HCT116 (cell line): ENCODE measurements at regions not wholly inside any gene's neighbourhood (a gene's known extent, or its start where the extent isn't known, plus 50 kb on each side); places are given as distances from the start of the nearest gene placed in this dataset.

Experiments used
- ATAC-seq: fragments of 200-7000 bp; cut with Tn5 transposase; 2 replicates; pipeline ENCODE4 v1.9.1; 2020; ENCODE audit warnings: mild to moderate bottlenecking, moderate library complexity
- BruUV-seq: library from RNA; stranded (reverse); fragments of 400-500 nt; replicated peaks from 2 replicates; lab custom pipeline; 2021; lab: Mats Ljungman, UMichigan
- CTCF ChIA-PET: fragments of 300-600 bp; sonication (Branson Sonifier 250); formaldehyde crosslinking; loops from one replicate; lab custom pipeline; 2021; ENCODE audit warnings: antibody characterized with exemption; lab: Charles Lee
- POLR2A ChIA-PET: fragments of 300-600, 350-600 bp; sonication (Branson Sonifier 250); formaldehyde crosslinking; loops from one replicate; lab custom pipeline; 2021; ENCODE audit warnings: antibody characterized with exemption; lab: Charles Lee
- RAD21 ChIA-PET, 2 experiments: fragments of 300-600 bp; sonication (Branson Sonifier 250); formaldehyde crosslinking; loops; one replicate each; lab custom pipeline; 2023; ENCODE audit warnings: low total read pairs in 2 of 2; ENCODE audit not compliant: uncharacterized antibody in 2 of 2, unreplicated experiment in 2 of 2, low non-redundant PET in 1 of 2; lab: Charles Lee
- DNase-seq: peaks from one replicate; pipeline ENCODE4 v3.0.0-alpha.2; 2010; ENCODE audit warnings: low read depth, low spot score
- H2AFZ ChIP-seq: fragments of 200-600 bp; shearing (Covaris generic), sonication (generic); 2 replicates; pipeline ENCODE4 v1.6.1; 2017; ENCODE audit warnings: low read depth, mixed run types, mixed read lengths, antibody characterized with exemption, low read length; ENCODE audit not compliant: poor library complexity, severe bottlenecking
- H3K27ac ChIP-seq: 2 replicates; pipeline ENCODE4 v1.5.1; 2012; ENCODE audit warnings: low read depth, low read length
- H3K27me3 ChIP-seq: fragments of 200-600 bp; sonication (generic); 2 replicates; pipeline ENCODE4 v1.6.1; 2016; ENCODE audit warnings: mixed run types, low read length, mixed read lengths; ENCODE audit not compliant: insufficient read depth
- H3K36me3 ChIP-seq, 2 experiments: fragments of 200-500 bp in 1 of 2; fragments of 200-600 bp in 1 of 2; sonication (Bioruptor generic) in 1 of 2; sonication (generic) in 1 of 2; 2 replicates each; pipeline versions ENCODE4 v1.5.1 to v1.6.1; 2014 to 2016; ENCODE audit warnings: low read length in 2 of 2, inconsistent platforms in 1 of 2, mixed read lengths in 1 of 2, mixed run types in 1 of 2; ENCODE audit not compliant: insufficient read depth in 2 of 2, control insufficient read depth in 1 of 2
- H3K4me1 ChIP-seq, 2 experiments: fragments of 200-600 bp in 1 of 2; sonication (generic) in 1 of 2; 2 replicates each; pipeline versions ENCODE4 v1.5.1 to v1.6.1; 2012 to 2017; ENCODE audit warnings: low read length in 2 of 2, inconsistent platforms in 1 of 2, mild to moderate bottlenecking in 1 of 2, mixed read lengths in 1 of 2, mixed run types in 1 of 2, moderate library complexity in 1 of 2; ENCODE audit not compliant: insufficient read depth in 2 of 2, control insufficient read depth in 1 of 2
- H3K4me2 ChIP-seq: fragments of 200-600 bp; sonication (generic); 2 replicates; pipeline ENCODE4 v1.6.1; 2017; ENCODE audit warnings: mixed run types, low read length, mixed read lengths
- H3K4me3 ChIP-seq, 2 experiments: fragments of 200-600 bp in 1 of 2; sonication (generic) in 1 of 2; replicated peaks in 1 of 2; 2 replicates each; pipeline ENCODE4 v1.5.1; 2011 to 2016; ENCODE audit warnings: low read length in 2 of 2, control low read depth in 1 of 2, low read depth in 1 of 2, mild to moderate bottlenecking in 1 of 2, mixed read lengths in 1 of 2, mixed run types in 1 of 2
- H3K79me2 ChIP-seq: fragments of 200-600 bp; sonication (generic); 2 replicates; pipeline ENCODE4 v1.6.1; 2017; ENCODE audit warnings: mild to moderate bottlenecking, mixed run types, low read length, moderate library complexity, mixed read lengths; ENCODE audit not compliant: insufficient read depth
- H3K9ac ChIP-seq: fragments of 200-600 bp; sonication (generic); 2 replicates; pipeline ENCODE4 v1.6.1; 2016; ENCODE audit warnings: low read length, mixed read lengths
- H3K9me2 ChIP-seq: fragments of 200-600 bp; sonication (generic), shearing (Covaris generic); 2 replicates; pipeline ENCODE4 v1.6.1; 2017; ENCODE audit warnings: mixed run types, mild to moderate bottlenecking, moderate library complexity; ENCODE audit not compliant: insufficient read depth
- H3K9me3 ChIP-seq, 2 experiments: fragments of 200-500 bp in 1 of 2; fragments of 200-600 bp in 1 of 2; sonication (Bioruptor generic) in 1 of 2; sonication (generic) in 1 of 2; 2 replicates each; pipeline ENCODE4 v1.6.1; 2014 to 2017; ENCODE audit warnings: low read length in 2 of 2, mixed read lengths in 2 of 2, inconsistent platforms in 1 of 2, low read depth in 1 of 2, mild to moderate bottlenecking in 1 of 2, mixed run types in 1 of 2, moderate library complexity in 1 of 2; ENCODE audit not compliant: control insufficient read depth in 1 of 2, insufficient read depth in 1 of 2
- H4K20me1 ChIP-seq: fragments of 200-600 bp; sonication (generic), shearing (Covaris generic); 2 replicates; pipeline ENCODE4 v1.6.1; 2017; ENCODE audit warnings: mixed run types, mild to moderate bottlenecking, moderate library complexity; ENCODE audit not compliant: insufficient read depth
- CBX3 ChIP-seq: IDR thresholded peaks from 2 replicates; pipeline ENCODE4 v1.6.1; 2012; ENCODE audit warnings: low read depth
- CEBPB ChIP-seq: IDR thresholded peaks from 2 replicates; pipeline ENCODE4 v1.6.1; 2012; ENCODE audit warnings: low read depth
- ELF1 ChIP-seq: IDR thresholded peaks from 2 replicates; pipeline ENCODE4 v1.6.1; 2012; ENCODE audit warnings: low read depth, borderline replicate concordance
- FOSL1 ChIP-seq: IDR thresholded peaks from 2 replicates; pipeline ENCODE4 v1.6.1; 2012; ENCODE audit warnings: low read depth
- JUND ChIP-seq: IDR thresholded peaks from 2 replicates; pipeline ENCODE4 v1.6.1; 2012
- SIN3A ChIP-seq: IDR thresholded peaks from 2 replicates; pipeline ENCODE4 v1.6.1; 2012; ENCODE audit warnings: low read depth
- SRF ChIP-seq: IDR thresholded peaks from 2 replicates; pipeline ENCODE4 v1.6.1; 2012; ENCODE audit warnings: low read depth
- ZFX ChIP-seq: fragments of 450-650 bp; IDR thresholded peaks from 2 replicates; pipeline ENCODE4 v1.6.1; 2017
- ZNF274 ChIP-seq: fragments of 200-500 bp; sonication (Bioruptor generic); IDR thresholded peaks from 2 replicates; pipeline ENCODE4 v1.6.1; 2014; ENCODE audit warnings: mild to moderate bottlenecking, low read depth, low read length, inconsistent platforms
- intact Hi-C: fragments of 100-400 bp; cut with micrococcal nuclease; formaldehyde crosslinking; loops from 2 replicates; pipeline ENCODE4 v1.10.0; 2022
- TF ChIP-seq, protein P1 (sequence below), 3 experiments: fragments of 200-600 bp in 1 of 3; sonication (generic) in 1 of 3; IDR thresholded peaks in 2 of 3; conservative IDR thresholded peaks in 1 of 3; 2 replicates each; pipeline ENCODE4 v1.5.1; 2012 to 2017; ENCODE audit warnings: low read depth in 2 of 3, low read length in 2 of 3, antibody characterized with exemption in 1 of 3, borderline replicate concordance in 1 of 3, control low read depth in 1 of 3, mild to moderate bottlenecking in 1 of 3, mixed read lengths in 1 of 3, mixed run types in 1 of 3, moderate library complexity in 1 of 3; ENCODE audit not compliant: insufficient read depth in 1 of 3

DNA sequence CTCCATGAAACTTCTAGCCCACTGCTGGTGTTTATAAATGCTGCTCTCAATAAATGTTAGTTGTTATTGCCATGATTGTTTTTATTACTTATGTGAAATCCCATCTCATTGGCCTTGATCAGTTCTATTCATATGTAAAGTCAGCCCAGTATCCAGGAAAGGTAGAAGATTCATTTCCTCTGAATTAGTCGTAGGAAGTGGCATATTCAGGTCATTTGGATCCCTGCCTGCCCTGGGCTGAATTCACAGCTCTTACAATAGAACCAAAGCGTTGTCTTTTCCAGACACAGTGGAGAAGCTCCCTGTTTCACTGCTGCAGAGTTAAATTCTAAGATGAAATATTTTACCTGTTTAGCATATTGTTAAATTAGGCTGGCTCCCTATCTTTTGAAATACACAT lies 70.3 kb downstream of the MAIP1 start:
- intact Hi-C loops = no loop called here
- POLR2A ChIA-PET = no interaction called here

DNA sequence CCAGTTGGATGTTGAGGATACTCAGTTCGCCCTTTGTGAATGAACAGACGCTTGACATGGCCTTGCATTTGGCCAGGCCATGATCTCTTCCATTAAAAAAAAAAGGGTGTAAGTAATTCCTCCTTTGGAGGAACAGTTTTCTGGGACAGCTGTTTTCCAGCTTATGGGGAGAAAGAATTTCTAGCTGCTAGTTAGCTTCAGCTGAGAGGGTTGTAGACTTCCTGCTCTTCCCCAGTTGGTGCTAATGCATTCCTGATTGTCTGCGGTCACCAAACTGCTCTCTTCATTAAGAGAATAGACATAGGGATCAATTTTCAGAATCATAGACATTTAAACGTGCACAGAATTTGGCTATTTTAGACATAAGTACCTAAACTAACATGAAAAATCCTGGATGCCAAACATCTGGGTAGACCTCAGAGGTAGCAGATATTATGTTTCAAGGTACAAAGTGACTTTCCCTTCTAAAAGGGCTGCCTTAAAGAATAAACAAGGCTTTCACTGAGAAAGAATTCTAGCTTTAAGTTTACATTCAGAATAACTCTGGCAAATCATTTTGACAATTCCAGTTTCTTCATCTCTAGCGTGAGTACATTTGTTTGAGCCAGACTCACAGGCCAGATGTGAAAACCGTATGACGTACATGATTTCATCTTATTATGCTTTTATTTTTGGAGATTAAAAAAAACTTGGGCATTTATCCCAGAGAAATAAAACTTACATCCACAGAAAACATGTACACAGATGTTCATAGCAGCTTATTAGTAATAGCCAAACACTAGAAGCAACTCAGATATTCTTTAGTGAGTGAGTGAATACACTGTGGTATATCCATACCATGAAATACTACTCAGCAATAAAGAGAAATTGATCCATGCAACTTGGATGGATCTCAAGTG lies 71.2 kb downstream of the MAIP1 start:
- H3K36me3 ChIP-seq = no peaks in the 10 kb centered on the region
- H3K4me2 ChIP-seq = no peak overlapping the region
- no peaks in the 10 kb centered on the region for H3K4me1 ChIP-seq
- no peaks in the 10 kb centered on the region for H3K9me3 ChIP-seq
- no peaks in the 10 kb centered on the region for H3K79me2 ChIP-seq
- ChIA-PET POLR2A (no interaction called here), RAD21 (no interaction called here), CTCF (no interaction called here)
- BruUV-seq = no TSS peak
- no peaks in the 10 kb centered on the region for H3K9me2 ChIP-seq
- intact Hi-C loops = no loop called here
- H2AFZ ChIP-seq = no peak overlapping the region
- H4K20me1 ChIP-seq = no peaks in the 10 kb centered on the region
- no peak overlapping the region for H3K9ac ChIP-seq
- no peak overlapping the region for H3K27ac ChIP-seq
- DNase-seq (no peak), ATAC-seq (no peak)
- TF ChIP-seq ELF1 = no peak
- TF ChIP-seq FOSL1 = no peak
- TF ChIP-seq SIN3A = no peak
- no peak for TF ChIP-seq ZFX
- TF ChIP-seq SRF = no peak
- TF ChIP-seq, protein P1, sequence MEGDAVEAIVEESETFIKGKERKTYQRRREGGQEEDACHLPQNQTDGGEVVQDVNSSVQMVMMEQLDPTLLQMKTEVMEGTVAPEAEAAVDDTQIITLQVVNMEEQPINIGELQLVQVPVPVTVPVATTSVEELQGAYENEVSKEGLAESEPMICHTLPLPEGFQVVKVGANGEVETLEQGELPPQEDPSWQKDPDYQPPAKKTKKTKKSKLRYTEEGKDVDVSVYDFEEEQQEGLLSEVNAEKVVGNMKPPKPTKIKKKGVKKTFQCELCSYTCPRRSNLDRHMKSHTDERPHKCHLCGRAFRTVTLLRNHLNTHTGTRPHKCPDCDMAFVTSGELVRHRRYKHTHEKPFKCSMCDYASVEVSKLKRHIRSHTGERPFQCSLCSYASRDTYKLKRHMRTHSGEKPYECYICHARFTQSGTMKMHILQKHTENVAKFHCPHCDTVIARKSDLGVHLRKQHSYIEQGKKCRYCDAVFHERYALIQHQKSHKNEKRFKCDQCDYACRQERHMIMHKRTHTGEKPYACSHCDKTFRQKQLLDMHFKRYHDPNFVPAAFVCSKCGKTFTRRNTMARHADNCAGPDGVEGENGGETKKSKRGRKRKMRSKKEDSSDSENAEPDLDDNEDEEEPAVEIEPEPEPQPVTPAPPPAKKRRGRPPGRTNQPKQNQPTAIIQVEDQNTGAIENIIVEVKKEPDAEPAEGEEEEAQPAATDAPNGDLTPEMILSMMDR (IDR thresholded peaks at IDR 0.05 in 2 of 3, conservative IDR thresholded peaks at IDR 0.05 in 1 of 3; ENCODE audit: borderline replicate concordance in 1 of 3, insufficient read depth in 1 of 3, low read depth in 2 of 3, low read length in 2 of 3) = no peak
- no peak overlapping the region for H3K4me3 ChIP-seq
- H3K27me3 ChIP-seq = no peaks in the 10 kb centered on the region

More for the DNA sequence above, 70.3 kb downstream of the MAIP1 start:
- no peaks in the 10 kb centered on the region for H3K27me3 ChIP-seq
- no peaks in the 10 kb centered on the region for H3K4me1 ChIP-seq
- H3K9me2 ChIP-seq = no peaks in the 10 kb centered on the region
- BruUV-seq = no TSS peak
- no peak overlapping the region for H2AFZ ChIP-seq
- RAD21 ChIA-PET = no interaction called here
- CTCF ChIA-PET = no interaction called here
- no peaks in the 10 kb centered on the region for H3K36me3 ChIP-seq
- TF ChIP-seq CEBPB (no peak), JUND (no peak), CBX3 (no peak), SRF (no peak), ZNF274 (no peak)
- TF ChIP-seq, protein P1 (IDR thresholded peaks at IDR 0.05 in 2 of 3, conservative IDR thresholded peaks at IDR 0.05 in 1 of 3; ENCODE audit: borderline replicate concordance in 1 of 3, insufficient read depth in 1 of 3, low read depth in 2 of 3, low read length in 2 of 3) = no peak
- TF ChIP-seq, all 23 proteins: peak for 0
- Histone ChIP-seq H3K27ac (no peak overlapping the region), H3K4me3 (no peak overlapping the region), H3K79me2 (no peaks in the 10 kb centered on the region), H3K9ac (no peak overlapping the region), H3K9me3 (no peaks in the 10 kb centered on the region), H4K20me1 (no peaks in the 10 kb centered on the region), H3K4me2 (no peak overlapping the region)
- DNase-seq = no peak
- ATAC-seq = no peak
